ENCODE measurements at regions not wholly inside any gene's neighbourhood (a gene's known extent, or its start where the extent isn't known, plus 50 kb on each side); places are given as distances from the start of the nearest gene placed in this dataset.

DNA sequence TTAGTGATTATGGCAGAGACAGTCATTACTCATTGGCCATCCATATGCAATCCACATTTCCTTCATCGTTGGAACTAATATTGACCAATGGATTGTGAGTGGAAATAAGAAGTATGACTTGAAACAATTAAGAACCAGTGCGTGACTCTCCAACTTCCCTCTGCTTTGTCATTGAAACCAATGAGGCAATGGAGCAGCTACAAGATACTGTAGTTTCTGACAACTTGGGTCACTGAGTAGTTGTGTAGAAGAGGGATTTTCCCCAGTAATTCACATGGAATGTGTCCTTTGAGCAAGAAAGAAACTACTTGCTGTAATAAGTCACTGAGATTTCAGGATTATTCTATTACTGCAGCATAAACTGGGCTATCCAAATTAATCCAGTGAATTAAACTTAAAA, 785.3 kb upstream of the RIOK2 start:
- H3K36me3 ChIP-seq (ENCODE audit: control insufficient read depth, insufficient read depth, low read length) = no peaks in the 10 kb centered on the region
- H3K27me3 ChIP-seq (replicated peaks; ENCODE audit: control insufficient read depth, insufficient read depth, low read length) = no peaks in the 10 kb centered on the region
- no peak overlapping the region for H3K4me3 ChIP-seq (replicated peaks; ENCODE audit: low read depth, low read length)
- no peak for DNase-seq (ENCODE audit: extremely low read depth, insufficient read length)
- TF ChIP-seq, protein P1, sequence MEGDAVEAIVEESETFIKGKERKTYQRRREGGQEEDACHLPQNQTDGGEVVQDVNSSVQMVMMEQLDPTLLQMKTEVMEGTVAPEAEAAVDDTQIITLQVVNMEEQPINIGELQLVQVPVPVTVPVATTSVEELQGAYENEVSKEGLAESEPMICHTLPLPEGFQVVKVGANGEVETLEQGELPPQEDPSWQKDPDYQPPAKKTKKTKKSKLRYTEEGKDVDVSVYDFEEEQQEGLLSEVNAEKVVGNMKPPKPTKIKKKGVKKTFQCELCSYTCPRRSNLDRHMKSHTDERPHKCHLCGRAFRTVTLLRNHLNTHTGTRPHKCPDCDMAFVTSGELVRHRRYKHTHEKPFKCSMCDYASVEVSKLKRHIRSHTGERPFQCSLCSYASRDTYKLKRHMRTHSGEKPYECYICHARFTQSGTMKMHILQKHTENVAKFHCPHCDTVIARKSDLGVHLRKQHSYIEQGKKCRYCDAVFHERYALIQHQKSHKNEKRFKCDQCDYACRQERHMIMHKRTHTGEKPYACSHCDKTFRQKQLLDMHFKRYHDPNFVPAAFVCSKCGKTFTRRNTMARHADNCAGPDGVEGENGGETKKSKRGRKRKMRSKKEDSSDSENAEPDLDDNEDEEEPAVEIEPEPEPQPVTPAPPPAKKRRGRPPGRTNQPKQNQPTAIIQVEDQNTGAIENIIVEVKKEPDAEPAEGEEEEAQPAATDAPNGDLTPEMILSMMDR (IDR thresholded peaks at IDR 0.05; ENCODE audit: insufficient read depth, low read length, poor library complexity, severe bottlenecking) = no peak

DNA sequence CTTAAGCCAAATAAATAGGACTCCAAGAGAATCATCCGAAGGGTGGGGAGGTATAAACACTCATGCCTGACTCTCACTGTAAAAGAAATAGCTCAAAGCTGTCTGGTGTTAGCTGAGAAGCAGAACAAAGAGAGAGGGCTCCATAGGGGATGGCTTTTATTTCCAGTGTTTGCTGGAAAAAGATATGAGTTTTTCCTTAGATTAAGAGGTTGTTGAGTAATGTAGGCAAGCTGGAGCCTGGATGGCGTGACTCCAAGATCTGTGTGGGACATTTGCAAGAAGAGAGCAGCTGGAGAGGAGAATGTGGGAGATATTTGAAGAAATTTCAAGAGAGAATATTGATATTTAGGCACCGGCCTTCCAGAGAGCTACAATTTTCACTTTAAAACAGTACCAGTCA, 793.7 kb upstream of the RGMB start:
- TF ChIP-seq, protein P1 (IDR thresholded peaks at IDR 0.05; ENCODE audit: insufficient read depth, low read length, poor library complexity, severe bottlenecking) = no peak
- DNase-seq (ENCODE audit: extremely low read depth, insufficient read length) = no peak
- no peak overlapping the region for H3K4me3 ChIP-seq (replicated peaks; ENCODE audit: low read depth, low read length)
- H3K36me3 ChIP-seq (ENCODE audit: control insufficient read depth, insufficient read depth, low read length) = no peaks in the 10 kb centered on the region
- H3K27me3 ChIP-seq (replicated peaks; ENCODE audit: control insufficient read depth, insufficient read depth, low read length) = no peaks in the 10 kb centered on the region

DNA sequence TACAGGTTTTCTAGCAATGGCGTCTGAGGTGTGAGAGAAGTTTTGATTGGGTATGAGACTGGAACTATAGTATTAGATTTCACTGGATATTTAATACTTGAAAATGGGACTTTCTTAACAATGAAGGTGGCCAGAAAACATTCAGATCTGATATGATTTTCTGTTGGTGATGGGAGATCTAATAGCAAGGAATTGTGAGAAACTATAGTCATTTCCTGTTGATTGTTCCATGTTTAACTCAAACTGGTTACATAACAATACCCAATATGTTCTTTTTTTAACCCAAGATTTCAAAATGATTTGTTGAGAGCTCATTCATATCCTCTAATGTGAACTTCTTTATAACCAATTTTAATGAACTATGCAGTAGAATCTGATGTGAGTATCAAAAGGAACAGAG, 793.2 kb upstream of the RGMB start:
- TF ChIP-seq, protein P1 (IDR thresholded peaks at IDR 0.05; ENCODE audit: insufficient read depth, low read length, poor library complexity, severe bottlenecking) = no peak

DNA sequence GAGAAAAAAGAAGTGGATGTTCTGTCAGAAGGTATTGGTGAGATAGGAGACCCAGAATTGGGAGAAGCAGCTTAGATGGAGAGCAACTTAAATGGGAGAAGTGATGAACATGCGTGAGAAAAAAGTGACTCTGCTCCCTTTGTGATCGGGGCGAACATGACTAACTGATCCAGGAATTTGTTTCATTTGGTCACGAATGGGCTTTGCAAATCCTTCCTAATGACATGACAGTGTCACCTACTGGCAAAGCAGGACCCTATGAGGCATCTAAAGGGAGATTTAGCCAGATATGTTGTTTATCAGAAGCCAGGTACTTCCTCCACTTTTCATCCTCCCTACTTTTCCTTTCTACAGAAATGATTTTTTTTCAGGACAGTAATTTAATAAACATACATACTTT, 787.4 kb upstream of the RGMB start:
- DNase-seq (ENCODE audit: extremely low read depth, insufficient read length) = no peak
- Histone ChIP-seq H3K4me3 (replicated peaks; ENCODE audit: low read depth, low read length) (no peak overlapping the region), H3K36me3 (ENCODE audit: control insufficient read depth, insufficient read depth, low read length) (no peaks in the 10 kb centered on the region), H3K27me3 (replicated peaks; ENCODE audit: control insufficient read depth, insufficient read depth, low read length) (no peaks in the 10 kb centered on the region)
- TF ChIP-seq, protein P1 (IDR thresholded peaks at IDR 0.05; ENCODE audit: insufficient read depth, low read length, poor library complexity, severe bottlenecking) = no peak

More for the DNA sequence above, 793.2 kb upstream of the RGMB start:
- Histone ChIP-seq H3K4me3 (replicated peaks; ENCODE audit: low read depth, low read length) (no peak overlapping the region), H3K36me3 (ENCODE audit: control insufficient read depth, insufficient read depth, low read length) (no peaks in the 10 kb centered on the region), H3K27me3 (replicated peaks; ENCODE audit: control insufficient read depth, insufficient read depth, low read length) (no peaks in the 10 kb centered on the region)
- no peak for DNase-seq (ENCODE audit: extremely low read depth, insufficient read length)

DNA sequence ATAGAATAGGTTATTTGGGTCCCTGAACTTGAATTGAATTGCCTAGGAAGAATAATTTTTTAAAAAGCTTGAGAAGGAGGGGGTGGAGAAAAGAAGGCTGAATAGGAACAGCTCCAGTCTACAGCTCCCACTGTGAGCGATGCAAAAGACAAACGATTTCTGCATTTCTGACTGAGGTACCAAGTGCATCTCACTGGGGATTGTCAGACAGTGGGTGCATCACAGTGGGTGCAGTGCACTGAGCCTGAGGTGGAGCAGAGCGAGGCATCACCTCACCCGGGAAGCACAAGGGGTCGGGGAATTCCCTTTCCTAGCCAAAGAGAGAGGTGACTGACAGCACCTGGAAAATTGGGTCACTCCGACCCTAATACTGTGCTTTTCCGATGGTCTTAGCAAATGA, 782.2 kb upstream of the RGMB start:
- TF ChIP-seq, protein P1 (IDR thresholded peaks at IDR 0.05; ENCODE audit: insufficient read depth, low read length, poor library complexity, severe bottlenecking) = no peak
- Histone ChIP-seq H3K4me3 (replicated peaks; ENCODE audit: low read depth, low read length) (no peak overlapping the region), H3K36me3 (ENCODE audit: control insufficient read depth, insufficient read depth, low read length) (no peaks in the 10 kb centered on the region), H3K27me3 (replicated peaks; ENCODE audit: control insufficient read depth, insufficient read depth, low read length) (no peaks in the 10 kb centered on the region)
- no peak for DNase-seq (ENCODE audit: extremely low read depth, insufficient read length)

DNA sequence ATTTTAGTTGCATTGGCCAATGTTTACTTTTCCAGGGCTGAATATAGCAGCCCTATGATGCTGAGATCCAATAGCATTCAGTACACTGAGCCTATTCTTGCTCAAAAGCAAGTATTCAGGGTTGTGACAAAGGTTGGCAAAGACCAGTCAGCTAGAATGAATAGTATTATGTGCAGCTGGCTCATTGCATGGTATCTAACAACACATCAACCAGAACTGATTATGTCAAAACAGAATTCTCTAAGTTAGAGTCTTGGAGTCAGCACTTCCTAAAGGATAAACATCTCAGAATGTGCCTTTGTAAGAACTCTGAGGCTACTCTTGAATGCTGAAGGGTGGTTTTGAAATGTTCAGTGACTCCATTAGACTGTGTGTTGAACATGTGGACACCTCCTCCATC, 774.5 kb upstream of the RGMB start:
- Histone ChIP-seq H3K36me3 (ENCODE audit: control insufficient read depth, insufficient read depth, low read length) (no peaks in the 10 kb centered on the region), H3K4me3 (replicated peaks; ENCODE audit: low read depth, low read length) (no peak overlapping the region), H3K27me3 (replicated peaks; ENCODE audit: control insufficient read depth, insufficient read depth, low read length) (no peaks in the 10 kb centered on the region)
- TF ChIP-seq, protein P1 (IDR thresholded peaks at IDR 0.05; ENCODE audit: insufficient read depth, low read length, poor library complexity, severe bottlenecking) = no peak
- no peak for DNase-seq (ENCODE audit: extremely low read depth, insufficient read length)
